Retina (tissue), 1 donor: ENCODE measurements at regions not wholly inside any gene's neighbourhood (a gene's known extent, or its start where the extent isn't known, plus 50 kb on each side); places are given as distances from the start of the nearest gene placed in this dataset.
A peak's percentile ranks its signal among the peaks of the same experiment; 100 is the strongest.
"Not testable (repeated sequence)": the region's sequence is repeated elsewhere in the genome, so short reads cannot be mapped to it uniquely, and the experiment has no call there.

Experiments
- DNase-seq: peaks from one replicate; pipeline ENCODE4 v3.0.0-alpha.2; 2016

DNA sequence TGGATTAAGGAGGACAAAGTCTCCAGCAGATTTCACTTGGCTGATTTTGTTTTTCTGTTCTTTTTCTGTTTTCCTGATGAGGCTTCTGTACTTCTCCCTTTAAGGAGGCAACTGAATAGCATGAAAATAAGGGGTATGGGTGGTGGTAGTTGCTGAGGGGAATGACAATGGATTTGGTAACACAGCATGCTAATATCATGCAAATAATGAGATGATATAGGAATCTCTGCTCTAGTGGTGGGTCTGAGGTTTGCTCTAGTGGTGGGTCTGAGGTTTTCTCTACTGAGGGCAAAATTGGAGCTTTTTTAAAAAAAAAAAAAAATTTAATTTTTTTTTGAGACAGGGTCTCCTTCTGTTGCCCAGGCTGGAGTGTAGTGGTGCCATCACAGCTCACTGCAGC lies 139.7 kb downstream of the C9orf152 start:
- no peak for DNase-seq

- no peak for DNase-seq
Measured at GRCh38 chr9:110069326-110070248, 138.4 kb downstream of the C9orf152 start.

DNA sequence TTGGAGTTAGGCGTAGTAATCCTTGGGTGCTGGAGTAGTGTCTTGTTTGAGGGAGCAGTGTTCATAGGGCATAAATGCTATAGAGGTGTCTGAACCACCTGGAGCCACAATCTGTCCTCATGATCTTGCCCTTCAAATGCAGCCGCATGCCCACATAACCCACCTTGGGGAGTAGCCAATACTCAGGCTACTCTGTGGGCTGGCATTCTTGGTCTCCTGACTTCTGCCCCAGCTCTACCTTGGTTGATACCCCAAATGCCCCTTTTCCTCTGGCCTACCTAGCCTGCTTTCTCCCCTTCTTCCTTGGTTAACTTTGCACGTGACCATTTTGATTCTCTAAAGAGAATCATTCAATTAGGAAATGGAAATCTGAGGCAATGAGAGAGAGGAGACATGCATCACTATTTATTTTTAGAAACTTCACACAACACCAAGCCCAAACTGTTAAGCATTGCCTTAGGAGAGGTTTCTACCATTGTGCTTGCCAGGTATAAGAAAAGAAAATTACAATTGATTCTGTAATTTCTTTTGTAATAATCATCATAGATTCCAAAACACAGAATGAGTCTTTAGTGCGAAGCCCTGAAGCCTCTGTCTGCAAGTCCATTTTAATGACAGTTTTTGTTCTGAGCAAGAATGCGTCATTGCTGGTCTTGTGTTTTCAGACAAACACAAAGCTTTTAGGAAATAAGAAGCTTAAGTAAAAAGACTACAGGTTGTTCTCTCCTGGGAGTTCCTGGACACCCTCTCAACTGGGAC lies 135.2 kb downstream of the C9orf152 start:
- no peak for DNase-seq

GRCh38 chr9:110073356-110073905 lies 134.5 kb downstream of the C9orf152 start:
- DNase-seq: no peak

DNA sequence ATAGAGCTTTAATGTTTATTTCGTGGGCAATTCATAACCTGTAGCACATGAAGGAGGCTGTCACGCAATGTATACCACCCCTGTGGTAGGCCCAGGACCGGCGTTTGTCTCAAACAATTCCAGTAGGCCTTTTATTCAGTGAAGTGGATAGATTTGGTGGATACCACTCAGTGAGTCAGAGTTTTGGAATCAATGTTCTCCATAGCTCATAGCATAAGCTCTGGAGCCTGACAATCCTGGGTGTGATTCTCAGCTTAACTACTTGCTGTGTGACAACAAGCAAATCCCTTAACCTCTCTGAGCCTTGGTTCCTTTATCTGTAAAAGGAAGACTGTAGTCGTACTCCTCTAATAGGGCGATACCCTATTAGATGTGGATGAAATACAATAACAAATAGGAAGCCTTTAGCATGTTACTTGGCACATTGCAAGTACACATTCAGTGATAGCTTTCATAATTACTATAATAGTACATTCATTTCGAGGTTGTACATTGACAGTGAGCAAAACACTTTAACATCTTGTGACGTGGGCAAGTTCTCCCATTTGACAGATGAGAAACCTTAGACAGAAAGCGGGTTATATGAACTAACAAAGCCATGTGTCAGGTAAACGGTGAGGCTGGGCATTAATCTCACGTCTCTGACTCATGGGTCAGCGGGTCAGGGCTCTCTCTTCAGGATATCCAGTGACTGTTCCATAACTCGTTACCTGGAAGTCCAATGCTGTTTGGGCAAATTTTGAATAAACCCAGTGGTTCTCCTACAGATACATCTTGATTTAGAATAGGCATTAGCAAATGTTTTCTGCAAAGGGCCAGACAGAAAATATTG lies 130.8 kb downstream of the C9orf152 start:
- no peak for DNase-seq

- DNase-seq: no peak
Measured at GRCh38 chr9:110077925-110078324, 130.0 kb downstream of the C9orf152 start.

- DNase-seq: no peak
Measured at GRCh38 chr9:110078604-110079003, 129.4 kb downstream of the C9orf152 start.

- no peak for DNase-seq
Measured at GRCh38 chr9:110081395-110081794, 126.6 kb downstream of the C9orf152 start.

- no peak for DNase-seq
Measured at GRCh38 chr9:110083866-110084265, 124.1 kb downstream of the C9orf152 start.

DNA sequence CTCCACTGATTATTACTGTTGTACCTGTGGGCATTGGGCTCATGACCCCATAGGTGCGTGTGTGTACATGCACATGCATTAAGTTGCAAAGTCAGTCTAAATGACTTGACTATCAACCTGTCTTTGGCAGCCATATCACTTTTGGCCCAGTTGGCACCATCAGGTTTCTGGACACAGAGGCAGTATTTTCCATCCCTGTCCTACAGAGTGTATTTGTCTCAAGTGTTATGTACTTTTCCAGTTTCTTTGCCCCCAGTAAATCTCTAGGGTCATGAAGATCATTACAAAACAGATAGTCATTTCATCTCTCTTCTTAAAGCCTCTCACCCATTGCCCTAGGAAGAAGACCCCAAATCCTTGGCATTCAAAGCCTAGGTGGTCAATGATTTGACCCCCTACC lies 121.4 kb downstream of the C9orf152 start:
- no peak for DNase-seq

- DNase-seq: no peak
Measured at GRCh38 chr9:110087605-110088004, 120.4 kb downstream of the C9orf152 start.

- DNase-seq: no peak
Measured at GRCh38 chr9:110088099-110088498, 119.9 kb downstream of the C9orf152 start.

- no peak for DNase-seq
Measured at GRCh38 chr9:110089681-110090370, 118.1 kb downstream of the C9orf152 start.

DNA sequence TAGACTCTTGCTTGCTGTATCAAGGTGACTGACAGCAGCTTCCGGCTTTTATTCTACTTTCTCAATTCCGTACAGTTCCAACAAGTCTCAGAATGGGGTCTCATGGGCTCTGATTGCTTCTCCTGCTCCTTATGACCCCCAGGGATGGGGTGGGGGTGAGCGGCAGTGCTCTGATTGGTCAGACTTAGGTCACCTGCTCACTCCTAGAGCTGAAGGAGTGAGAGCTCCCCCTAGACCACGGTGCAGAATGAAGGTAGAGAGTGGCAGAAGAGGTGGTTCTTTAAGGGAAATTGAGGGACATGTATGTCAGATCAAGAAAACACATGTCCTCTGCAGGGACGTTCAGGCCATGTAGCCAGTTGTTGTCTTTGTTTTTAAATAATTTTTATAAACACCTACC lies 115.2 kb downstream of the C9orf152 start:
- no peak for DNase-seq

DNA sequence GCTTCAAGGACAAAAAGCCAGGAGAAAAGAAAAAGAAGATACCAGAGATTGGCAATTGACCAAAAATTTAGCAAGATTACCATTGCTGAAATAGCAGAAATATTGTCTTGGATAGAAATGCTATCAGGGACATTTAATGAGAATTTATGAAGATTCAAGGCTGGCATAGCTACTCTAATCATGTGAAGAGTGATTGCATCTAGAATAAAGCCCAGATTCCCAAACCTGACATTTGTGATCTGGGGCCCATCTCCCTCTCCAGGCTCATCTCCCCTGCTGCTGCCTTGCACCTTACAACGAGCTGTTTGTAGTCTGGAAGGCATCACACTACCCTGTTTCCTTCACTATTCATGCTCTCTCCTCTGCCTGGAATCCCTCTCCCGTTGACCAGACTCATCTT lies 114.5 kb downstream of the C9orf152 start:
- no peak for DNase-seq

GRCh38 chr9:110093871-110094270 lies 114.1 kb downstream of the C9orf152 start:
- no peak for DNase-seq

DNA sequence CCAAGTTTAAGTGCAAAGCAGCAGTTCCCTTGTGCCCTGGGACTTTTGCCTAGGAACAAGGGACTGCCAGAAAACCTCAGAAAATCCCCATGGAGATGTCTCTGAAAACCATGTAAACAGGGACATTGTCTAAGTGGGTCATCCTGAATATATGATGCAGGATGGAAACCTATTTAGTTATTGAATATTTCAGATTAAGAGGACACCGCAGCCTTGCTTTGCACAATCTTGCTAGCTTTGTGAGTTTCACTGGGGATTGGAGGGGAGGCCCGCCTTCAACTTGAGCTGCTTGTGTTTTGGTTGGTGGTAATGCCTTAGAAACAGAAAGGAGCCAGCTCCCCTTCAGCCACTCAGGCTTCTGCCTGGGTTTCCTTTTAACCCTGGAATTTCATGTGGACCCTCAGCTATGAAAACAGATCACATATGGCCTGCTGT lies 112.8 kb downstream of the C9orf152 start:
- peak; percentile 31 for DNase-seq

- DNase-seq: no peak
Measured at GRCh38 chr9:110095776-110096175, 112.2 kb downstream of the C9orf152 start.

GRCh38 chr9:110096674-110097073 lies 111.3 kb downstream of the C9orf152 start:
- DNase-seq: not testable (repeated sequence)

GRCh38 chr9:110099236-110100095 lies 108.5 kb downstream of the C9orf152 start:
- peak; percentile 78 for DNase-seq
